ENCODE measurements at regions not wholly inside any gene's neighbourhood (a gene's known extent, or its start where the extent isn't known, plus 50 kb on each side); places are given as distances from the start of the nearest gene placed in this dataset.

DNA sequence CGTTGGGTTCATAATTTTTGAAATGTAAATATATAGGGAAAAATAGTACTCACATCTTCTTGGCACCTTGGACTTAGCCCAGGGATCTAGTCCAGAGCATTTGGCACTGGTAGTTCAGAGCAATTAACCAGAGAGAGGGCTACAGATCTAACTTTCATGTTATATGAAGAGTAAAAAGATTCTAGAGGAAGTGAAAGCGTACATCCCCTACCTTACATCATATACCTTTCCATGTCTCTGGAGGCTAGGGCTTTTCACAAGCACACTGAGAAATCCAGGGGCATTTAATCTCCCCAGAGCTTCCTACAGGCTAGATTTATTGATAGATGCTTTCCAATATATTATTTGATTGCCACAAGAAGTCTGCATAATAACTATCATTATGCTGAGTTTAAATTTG lies 687.5 kb upstream of the FBXO33 start:
- TF ChIP-seq, protein P1, sequence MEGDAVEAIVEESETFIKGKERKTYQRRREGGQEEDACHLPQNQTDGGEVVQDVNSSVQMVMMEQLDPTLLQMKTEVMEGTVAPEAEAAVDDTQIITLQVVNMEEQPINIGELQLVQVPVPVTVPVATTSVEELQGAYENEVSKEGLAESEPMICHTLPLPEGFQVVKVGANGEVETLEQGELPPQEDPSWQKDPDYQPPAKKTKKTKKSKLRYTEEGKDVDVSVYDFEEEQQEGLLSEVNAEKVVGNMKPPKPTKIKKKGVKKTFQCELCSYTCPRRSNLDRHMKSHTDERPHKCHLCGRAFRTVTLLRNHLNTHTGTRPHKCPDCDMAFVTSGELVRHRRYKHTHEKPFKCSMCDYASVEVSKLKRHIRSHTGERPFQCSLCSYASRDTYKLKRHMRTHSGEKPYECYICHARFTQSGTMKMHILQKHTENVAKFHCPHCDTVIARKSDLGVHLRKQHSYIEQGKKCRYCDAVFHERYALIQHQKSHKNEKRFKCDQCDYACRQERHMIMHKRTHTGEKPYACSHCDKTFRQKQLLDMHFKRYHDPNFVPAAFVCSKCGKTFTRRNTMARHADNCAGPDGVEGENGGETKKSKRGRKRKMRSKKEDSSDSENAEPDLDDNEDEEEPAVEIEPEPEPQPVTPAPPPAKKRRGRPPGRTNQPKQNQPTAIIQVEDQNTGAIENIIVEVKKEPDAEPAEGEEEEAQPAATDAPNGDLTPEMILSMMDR (IDR thresholded peaks at IDR 0.05), result no peak
- no peak for TF ChIP-seq EP300 (IDR thresholded peaks at IDR 0.05)
- TF ChIP-seq POLR2A (IDR thresholded peaks at IDR 0.05), result no peak
- no peak for TF ChIP-seq POLR2AphosphoS5 (IDR thresholded peaks at IDR 0.05)
- no peaks in the 10 kb centered on the region for H3K36me3 ChIP-seq
- intact Hi-C loops (cut with DNase I), result no loop called here
- H3K4me3 ChIP-seq, result no peak overlapping the region
- H3K4me1 ChIP-seq, result peaks cover 0 to 17% (median 8%) of the 10 kb centered on the region in 4 donors
- H3K9me3 ChIP-seq, result no peaks in the 10 kb centered on the region
- DNase-seq, result no peak
- WGBS, 2 donors, result 44 to 62% methylated on average over 2 of the region's 2 CpGs
- no peak overlapping the region for H3K27ac ChIP-seq
- H3K27me3 ChIP-seq, result no peaks in the 10 kb centered on the region

DNA sequence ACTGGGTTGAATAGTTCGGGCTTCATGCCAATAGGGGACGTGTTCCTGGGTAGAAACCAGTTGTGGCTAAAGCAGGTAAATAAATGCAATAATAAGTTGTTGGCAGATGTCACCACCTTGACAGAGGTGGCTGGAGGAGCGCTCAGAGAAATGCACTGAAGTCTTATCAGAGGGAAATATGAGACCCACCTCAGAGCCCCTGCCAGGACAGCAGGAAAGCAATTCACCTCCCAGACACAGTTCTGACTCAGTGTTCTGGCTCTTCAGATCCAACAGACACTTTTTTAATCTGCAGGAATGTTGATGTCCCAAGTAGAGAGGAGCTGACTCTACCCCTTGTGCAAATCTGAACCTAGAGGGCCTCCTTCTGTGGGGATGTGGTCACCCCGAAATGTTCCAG lies 687.1 kb upstream of the FBXO33 start:
- DNase-seq, result no peak
- H3K27me3 ChIP-seq, result no peaks in the 10 kb centered on the region
- TF ChIP-seq POLR2AphosphoS5 (IDR thresholded peaks at IDR 0.05) (no peak), POLR2A (IDR thresholded peaks at IDR 0.05) (no peak), EP300 (IDR thresholded peaks at IDR 0.05) (no peak)
- TF ChIP-seq, protein P1 (IDR thresholded peaks at IDR 0.05), result no peak
- H3K36me3 ChIP-seq, result no peaks in the 10 kb centered on the region
- peaks cover 0 to 17% (median 7%) of the 10 kb centered on the region in 4 donors for H3K4me1 ChIP-seq
- no peak overlapping the region for H3K4me3 ChIP-seq
- intact Hi-C loops (cut with DNase I), result no loop called here
- H3K9me3 ChIP-seq, result no peaks in the 10 kb centered on the region
- H3K27ac ChIP-seq, result no peak overlapping the region
- WGBS, 2 donors, result 51 to 71% methylated on average over 4 of the region's 4 CpGs

DNA sequence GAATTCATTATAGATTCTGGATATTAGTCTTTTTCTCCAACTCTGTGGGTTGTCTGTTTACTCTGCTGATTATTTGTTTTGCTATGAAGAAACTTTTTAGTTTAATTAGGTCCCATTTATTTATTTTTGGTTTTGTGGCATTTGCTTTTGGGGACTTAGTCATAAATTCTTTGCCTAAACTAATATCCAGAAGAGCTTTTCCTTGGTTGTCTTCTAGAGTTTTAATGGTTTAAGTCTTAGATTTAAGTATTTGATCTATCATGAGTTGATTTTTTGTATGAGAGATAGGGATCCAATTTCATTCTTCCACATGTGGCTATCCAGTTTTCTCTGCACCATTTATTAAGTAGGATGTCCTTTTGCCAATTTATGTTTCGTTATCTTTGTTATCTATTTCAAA lies 683.4 kb upstream of the FBXO33 start:
- intact Hi-C loops (cut with DNase I), result no loop called here
- H3K36me3 ChIP-seq, result no peaks in the 10 kb centered on the region
- no peak overlapping the region for H3K27ac ChIP-seq
- TF ChIP-seq, protein P1 (IDR thresholded peaks at IDR 0.05), result no peak
- TF ChIP-seq EP300 (IDR thresholded peaks at IDR 0.05) (no peak), POLR2A (IDR thresholded peaks at IDR 0.05) (no peak), POLR2AphosphoS5 (IDR thresholded peaks at IDR 0.05) (no peak)
- peaks cover 0 to 6% (median 3%) of the 10 kb centered on the region in 4 donors for H3K4me1 ChIP-seq
- H3K9me3 ChIP-seq, result no peaks in the 10 kb centered on the region
- no peak for DNase-seq
- no peaks in the 10 kb centered on the region for H3K27me3 ChIP-seq
- 97% methylated on average over 1 of the region's 1 CpG for WGBS, 2 donors
- no peak overlapping the region for H3K4me3 ChIP-seq

DNA sequence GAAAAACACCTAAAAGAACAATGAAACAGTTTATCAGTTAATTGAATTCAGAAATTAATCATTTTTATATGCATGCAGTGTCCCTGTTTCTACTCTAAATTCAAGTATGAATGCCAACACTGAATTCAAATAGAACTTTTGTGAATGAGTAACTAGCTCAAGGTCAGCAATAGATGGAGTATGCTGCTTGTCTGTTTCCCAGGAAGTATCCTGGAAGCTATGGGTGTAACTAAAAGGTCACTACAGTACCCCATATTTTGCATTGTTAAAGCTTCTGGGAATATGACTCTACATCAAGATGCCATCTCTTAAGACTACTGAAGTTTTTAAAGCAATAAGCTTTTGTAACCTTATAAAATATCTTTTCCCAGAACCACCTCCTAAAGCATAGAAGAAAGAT lies 681.4 kb upstream of the FBXO33 start:
- H3K4me3 ChIP-seq, result no peak overlapping the region
- no peak overlapping the region for H3K27ac ChIP-seq
- H3K27me3 ChIP-seq, result no peaks in the 10 kb centered on the region
- H3K4me1 ChIP-seq, result no peaks in the 10 kb centered on the region
- no peak for DNase-seq
- H3K9me3 ChIP-seq, result no peaks in the 10 kb centered on the region
- intact Hi-C loops (cut with DNase I), result no loop called here
- TF ChIP-seq POLR2A (IDR thresholded peaks at IDR 0.05) (no peak), EP300 (IDR thresholded peaks at IDR 0.05) (no peak), POLR2AphosphoS5 (IDR thresholded peaks at IDR 0.05) (no peak)
- TF ChIP-seq, protein P1 (IDR thresholded peaks at IDR 0.05), result no peak
- H3K36me3 ChIP-seq, result no peaks in the 10 kb centered on the region

DNA sequence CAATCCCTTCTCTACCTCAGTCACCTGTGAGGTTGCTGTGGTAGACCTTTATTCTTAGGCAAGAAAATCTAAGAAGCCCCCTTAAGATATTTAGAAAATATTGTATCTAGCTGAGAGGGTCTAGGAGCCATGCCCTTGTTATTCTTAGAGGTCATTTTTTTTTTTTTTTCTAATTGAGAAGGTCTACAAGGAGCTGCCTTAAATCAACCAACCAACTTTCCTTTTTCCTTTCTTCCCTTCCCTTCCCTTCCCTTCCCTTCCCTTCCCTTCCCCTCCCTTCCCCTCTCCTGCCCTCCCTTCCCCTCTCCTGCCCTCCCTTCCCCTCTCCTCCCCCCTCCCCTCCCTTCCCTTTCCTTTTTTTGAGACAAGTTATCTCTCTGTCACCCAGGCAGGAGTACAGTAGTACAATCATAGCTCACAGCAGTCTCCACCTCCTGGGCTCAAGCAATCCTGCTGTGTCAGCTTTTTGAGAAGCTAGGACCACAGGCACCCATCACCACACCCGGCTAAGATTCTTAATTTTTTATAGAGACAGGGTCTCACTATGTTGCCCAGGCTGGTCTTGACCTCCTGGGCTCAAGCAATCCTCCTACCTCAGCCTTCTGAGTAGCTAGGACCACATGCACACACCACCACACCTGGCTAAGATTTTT lies 668.4 kb upstream of the FBXO33 start:
- no peak for DNase-seq
- no peak overlapping the region for H3K4me3 ChIP-seq
- intact Hi-C loops (cut with DNase I), result no loop called here
- no peaks in the 10 kb centered on the region for H3K36me3 ChIP-seq
- no peaks in the 10 kb centered on the region for H3K4me1 ChIP-seq
- WGBS, 2 donors, result 57 to 77% methylated on average over 1 of the region's 1 CpG
- H3K9me3 ChIP-seq, result no peaks in the 10 kb centered on the region
- no peak for TF ChIP-seq POLR2A (IDR thresholded peaks at IDR 0.05)
- TF ChIP-seq, protein P1 (IDR thresholded peaks at IDR 0.05), result no peak
- no peak for TF ChIP-seq POLR2AphosphoS5 (IDR thresholded peaks at IDR 0.05)
- no peak for TF ChIP-seq EP300 (IDR thresholded peaks at IDR 0.05)
- no peaks in the 10 kb centered on the region for H3K27me3 ChIP-seq
- no peak overlapping the region for H3K27ac ChIP-seq
